Nucleus accumbens (tissue), 56 donors: ENCODE measurements at regions not wholly inside any gene's neighbourhood (a gene's known extent, or its start where the extent isn't known, plus 50 kb on each side); places are given as distances from the start of the nearest gene placed in this dataset.

Experiments
- DNase-seq, 56 donors: peaks; one replicate each; lab custom pipeline; 2025; lab: John Stamatoyannopoulos, UW

DNA sequence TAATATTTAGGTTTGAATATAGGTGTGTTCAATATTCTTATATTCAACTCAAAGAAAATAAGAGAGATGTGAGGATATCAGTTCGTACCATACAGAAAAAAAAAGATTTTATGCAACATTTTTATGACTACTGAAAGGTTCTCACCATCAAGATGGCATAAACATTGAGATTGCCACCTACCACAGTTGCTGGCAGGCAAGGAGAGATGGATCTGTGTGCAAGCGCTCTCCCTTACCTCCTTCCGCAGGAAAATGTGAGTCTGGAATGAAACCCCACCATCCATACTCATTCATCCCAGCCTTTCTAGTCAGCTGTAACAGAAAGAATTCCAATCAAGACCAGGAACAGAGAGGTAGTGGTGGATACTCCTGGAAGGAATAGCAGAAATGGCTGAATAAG, 376.9 kb downstream of the PPP3CA start:
- no peak for DNase-seq

DNA sequence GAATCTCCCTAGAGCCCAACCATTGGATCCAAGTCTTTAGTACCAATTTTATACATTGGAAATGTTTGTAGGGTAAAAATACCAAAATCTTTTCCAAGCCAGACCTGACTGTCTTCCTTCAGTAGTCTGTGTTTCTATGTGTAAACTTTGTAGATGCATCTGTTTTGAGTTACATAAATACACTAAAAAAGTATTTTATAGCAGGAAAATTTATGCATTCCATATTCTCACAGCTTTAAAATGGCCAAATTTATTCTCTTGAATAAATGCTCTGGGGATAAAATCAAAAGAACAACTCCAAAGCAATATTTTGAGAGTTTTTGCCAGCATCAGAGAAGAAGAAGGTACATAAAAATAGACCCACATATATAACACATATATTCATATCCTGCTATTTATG, 377.4 kb downstream of the PPP3CA start:
- no peak for DNase-seq

DNA sequence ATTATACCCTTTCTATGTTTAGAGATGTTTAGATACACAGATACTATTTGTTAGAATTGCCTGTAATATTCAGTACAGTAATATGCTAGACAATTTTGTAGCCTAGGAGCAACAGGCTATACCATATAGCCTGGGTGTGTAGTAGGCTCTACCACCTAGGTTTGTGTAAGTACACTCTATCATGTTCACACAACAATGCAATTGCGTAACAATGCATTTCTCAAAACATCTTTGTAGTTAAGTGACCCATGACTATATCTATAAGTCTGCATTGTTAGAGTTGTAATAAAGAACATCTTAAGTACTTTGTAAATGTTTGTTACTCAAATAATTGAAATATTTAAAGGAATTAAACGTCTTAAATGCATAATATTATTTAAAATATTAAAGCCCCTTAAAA, 379.3 kb downstream of the PPP3CA start:
- no peak for DNase-seq

DNA sequence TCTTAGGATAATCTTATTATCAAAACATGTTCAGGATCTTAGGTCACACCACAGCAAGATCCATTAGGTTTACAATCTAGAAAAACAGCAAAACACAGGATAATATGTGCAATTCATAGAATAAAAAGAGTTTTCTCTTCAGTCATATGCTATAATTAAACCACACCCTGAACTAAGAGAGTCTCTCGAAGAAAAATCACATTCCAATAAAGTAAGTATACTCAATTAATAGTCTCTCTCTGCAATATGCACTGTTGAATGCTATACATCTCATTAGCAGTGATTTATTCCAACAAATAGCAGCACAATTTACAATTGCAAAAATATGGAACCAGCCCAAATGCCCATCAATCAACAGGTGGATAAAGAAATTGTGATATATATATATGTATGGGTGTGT, 383.7 kb downstream of the PPP3CA start:
- DNase-seq: no peak

GRCh38 chr4:100962698-100963097, 384.6 kb downstream of the PPP3CA start:
- no peak for DNase-seq

- no peak for DNase-seq
These were observed 387.1 kb downstream of the PPP3CA start for GRCh38 chr4:100960232-100960631.

GRCh38 chr4:100954046-100954445, 393.3 kb downstream of the PPP3CA start:
- no peak for DNase-seq

- no peak for DNase-seq
These were observed 393.7 kb downstream of the PPP3CA start for GRCh38 chr4:100953616-100954015.

DNA sequence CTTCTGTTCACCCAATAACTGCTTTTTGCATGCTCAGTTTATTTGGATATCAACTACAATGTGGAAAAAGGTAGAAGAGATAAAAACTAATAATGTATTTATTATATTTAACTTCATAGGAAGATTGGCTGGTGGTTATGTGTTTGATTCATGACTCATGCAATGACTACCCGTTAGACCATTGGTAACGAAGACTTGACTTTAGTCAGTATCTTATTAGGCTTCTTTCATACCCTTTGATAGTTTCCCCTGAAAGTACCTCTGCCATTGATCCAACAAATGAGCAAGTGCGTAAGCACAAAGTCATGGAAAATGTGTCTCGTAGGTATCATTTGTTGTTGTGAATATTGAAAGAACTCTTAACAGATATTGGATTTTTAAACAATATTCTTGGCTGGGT, 394.7 kb downstream of the PPP3CA start:
- DNase-seq: no peak

GRCh38 chr4:100949350-100949935, 397.9 kb downstream of the PPP3CA start:
- DNase-seq: no peak

DNA sequence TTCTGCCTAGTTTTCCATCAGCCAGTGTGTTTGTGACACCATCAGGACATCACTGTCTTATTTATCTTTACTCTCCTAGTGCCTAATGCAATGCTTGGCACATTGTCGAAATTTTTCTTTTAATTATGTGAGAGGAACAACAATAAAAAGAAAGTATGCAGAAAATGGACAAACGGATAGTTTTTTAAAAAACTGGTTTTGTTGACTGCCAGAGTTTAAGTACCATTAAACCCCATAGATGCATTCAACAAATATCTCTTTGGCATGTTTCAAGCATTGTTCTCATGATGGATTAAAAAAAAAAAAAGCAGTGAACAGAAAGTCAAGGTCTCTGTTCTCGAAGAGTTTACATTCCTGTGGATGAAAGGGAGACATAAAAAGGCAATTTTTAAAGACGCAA, 398.4 kb downstream of the PPP3CA start:
- DNase-seq: no peak

GRCh38 chr4:100945789-100946188, 401.5 kb downstream of the PPP3CA start:
- DNase-seq: no peak

DNA sequence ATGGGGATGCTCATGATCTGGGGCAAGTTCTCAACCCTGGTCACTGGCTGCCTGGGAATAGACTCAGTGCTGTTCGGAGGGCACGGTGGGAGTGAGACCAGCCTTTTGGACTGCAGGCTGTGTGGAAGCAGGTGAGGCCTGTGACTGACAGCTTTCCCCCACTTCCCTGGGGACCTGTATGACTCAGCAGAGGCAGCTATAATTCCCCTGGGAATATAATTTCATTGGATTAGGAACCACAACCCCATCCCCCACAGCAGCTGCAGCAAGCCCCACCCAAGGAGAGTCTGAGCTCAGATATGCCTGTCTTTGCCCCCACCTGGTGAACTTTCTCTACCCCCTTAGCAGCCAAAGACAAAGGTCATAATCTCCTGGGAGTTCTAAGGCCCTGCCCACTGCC, 408.6 kb downstream of the PPP3CA start:
- DNase-seq: no peak

GRCh38 chr4:100936661-100937375, 410.5 kb downstream of the PPP3CA start:
- no peak for DNase-seq

DNA sequence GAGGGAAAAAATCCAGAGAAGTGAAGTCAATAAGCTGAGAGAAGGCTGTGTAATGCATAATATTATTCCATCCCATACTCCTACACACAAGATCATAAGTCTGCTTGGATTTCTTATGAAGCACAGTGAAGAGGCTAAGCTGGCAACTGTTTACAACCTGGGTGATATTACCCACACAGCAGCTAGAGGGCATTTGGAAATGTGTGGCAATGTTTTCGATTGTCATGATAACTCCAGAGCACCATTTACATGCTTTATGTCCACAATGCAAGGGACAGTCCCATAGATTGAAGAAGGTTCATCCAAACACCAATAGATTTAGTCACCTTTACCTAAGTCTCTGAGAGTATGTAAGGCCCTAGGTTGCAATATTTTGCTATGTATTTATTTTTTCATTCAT, 412.2 kb downstream of the PPP3CA start:
- DNase-seq: no peak

- no peak for DNase-seq
These were observed 413.7 kb downstream of the PPP3CA start for GRCh38 chr4:100933628-100934027.

GRCh38 chr4:100929758-100930157, 411.9 kb upstream of the EMCN start:
- no peak for DNase-seq

- no peak for DNase-seq
These were observed 411.3 kb upstream of the EMCN start for GRCh38 chr4:100929135-100929534.

DNA sequence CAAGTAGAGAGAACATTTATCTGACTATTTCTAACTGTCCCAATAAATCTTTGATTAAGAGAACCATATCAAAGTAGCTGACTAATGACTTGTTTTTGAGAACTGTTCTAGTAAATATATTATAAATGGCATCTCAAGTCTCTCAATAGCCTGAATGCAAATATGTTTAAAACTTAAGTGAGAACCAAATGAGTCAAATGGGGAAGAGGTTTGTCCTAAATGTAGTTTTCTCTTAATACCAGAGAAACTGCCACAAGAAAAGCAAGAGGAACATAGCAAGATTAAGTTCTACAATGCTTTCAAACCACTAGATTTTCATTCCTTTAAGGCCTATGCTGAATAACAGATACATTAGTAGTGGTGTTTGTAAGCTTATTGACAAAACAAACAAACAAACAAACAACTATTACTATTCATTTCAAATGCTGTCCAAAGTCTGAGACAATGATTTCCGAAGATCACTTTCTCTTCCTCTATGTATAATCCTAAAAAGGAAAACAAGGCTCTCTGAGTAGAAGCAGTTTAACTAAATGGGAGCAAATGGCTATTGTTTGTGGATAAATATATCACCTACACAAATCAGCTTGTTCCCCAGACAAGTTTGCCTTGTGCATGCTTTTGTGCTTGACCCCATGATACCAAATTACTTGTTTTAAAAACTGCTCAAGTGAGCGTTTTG, 408.4 kb upstream of the EMCN start:
- DNase-seq: no peak

DNA sequence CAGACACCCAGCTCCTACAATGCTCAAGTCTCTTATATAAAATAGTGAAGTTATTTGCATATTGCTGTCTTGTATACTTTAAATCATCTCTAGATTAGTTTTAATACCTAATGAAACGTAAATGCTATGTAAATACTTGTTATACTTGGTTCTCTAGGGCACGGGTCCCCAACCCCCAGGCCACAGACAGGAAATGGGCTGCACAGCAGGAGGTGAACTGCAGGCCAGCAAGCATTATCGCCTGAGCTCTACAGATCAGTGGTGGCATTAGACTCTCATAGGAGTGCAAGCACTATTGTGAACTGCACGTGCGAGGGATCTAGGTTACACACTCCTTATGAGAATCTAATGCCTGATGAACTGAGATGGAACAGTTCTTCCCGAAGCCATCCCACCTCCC, 395.9 kb upstream of the EMCN start:
- no peak for DNase-seq

DNA sequence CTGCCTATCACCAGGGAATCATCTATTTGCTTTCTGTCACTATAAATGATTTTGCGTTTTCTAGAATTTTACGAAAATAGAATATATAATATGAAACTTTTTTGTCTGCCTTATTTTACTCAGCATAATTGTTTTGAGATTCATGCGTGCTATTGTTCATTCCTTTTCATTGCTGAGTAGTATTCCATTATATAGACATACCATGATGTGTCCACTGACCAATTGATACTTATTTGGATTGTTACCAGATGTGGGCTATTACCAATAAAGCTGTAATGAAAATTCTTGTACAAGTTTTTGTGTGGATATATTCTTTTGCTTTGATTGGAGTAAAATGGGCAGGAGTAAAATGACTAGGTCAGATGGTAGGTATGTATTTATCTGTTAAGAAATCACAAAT, 390.7 kb upstream of the EMCN start:
- DNase-seq: no peak
